Skeletal muscle cell (primary cell): ENCODE measurements at regions not wholly inside any gene's neighbourhood (a gene's known extent, or its start where the extent isn't known, plus 50 kb on each side); places are given as distances from the start of the nearest gene placed in this dataset.

Experiments used
- DNase-seq: peaks from one replicate; pipeline ENCODE4 v3.0.0-alpha.2; 2010; ENCODE audit warnings: low read depth
- H3K4me3 ChIP-seq: 2 replicates; pipeline ENCODE4 v1.5.1; 2011; ENCODE audit warnings: low read depth, mild to moderate bottlenecking, control low read depth, low read length, moderate library complexity

DNA sequence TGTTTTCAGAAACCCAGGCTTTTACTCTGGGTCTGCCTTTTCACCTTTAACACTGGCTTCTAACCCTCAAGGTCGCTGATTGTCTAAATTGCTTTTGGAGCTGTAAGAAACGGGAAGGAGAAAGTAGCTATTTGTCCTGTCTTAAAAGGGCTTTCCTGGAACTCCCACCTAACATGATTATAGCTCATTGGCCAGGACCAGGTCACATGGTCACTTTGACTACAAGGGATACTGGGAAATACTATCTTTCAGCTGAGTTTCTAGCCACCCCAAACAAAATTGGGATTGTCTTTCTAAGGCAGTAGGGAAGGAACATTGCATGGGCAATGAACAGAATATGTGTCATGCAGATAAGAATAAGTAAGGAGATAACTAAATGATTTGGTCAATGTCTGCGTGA lies 106.7 kb upstream of the ARHGAP24 start:
- no peak for DNase-seq
- no peak overlapping the region for H3K4me3 ChIP-seq

DNA sequence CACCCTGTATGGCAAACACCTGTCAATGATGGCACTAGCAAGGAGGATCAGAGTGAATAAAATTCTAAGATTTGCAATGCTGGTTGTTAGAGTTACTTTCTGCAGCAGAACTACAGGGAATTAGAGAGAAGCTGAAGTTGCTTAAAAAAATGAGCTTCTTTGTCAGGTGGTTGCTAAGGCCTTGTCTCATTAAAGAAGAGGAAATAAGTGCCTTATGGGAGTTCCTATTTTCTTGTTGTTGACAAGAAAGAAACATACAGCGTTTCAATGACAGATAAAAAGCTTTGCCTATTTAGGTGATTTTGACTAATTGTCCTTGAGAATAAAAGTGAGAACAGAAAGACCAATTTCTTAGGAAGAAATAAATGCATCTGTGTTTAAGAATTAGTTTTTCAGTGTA lies 106.0 kb upstream of the ARHGAP24 start:
- H3K4me3 ChIP-seq, result no peak overlapping the region
- DNase-seq, result no peak

- no peak for DNase-seq
Measured at GRCh38 chr4:85369703-85370380, 105.1 kb upstream of the ARHGAP24 start.

GRCh38 chr4:85370400-85371032 lies 104.4 kb upstream of the ARHGAP24 start:
- H3K4me3 ChIP-seq, result no peak overlapping the region
- no peak for DNase-seq

More at GRCh38 chr4:85369703-85370380, 105.1 kb upstream of the ARHGAP24 start:
- H3K4me3 ChIP-seq, result no peak overlapping the region

DNA sequence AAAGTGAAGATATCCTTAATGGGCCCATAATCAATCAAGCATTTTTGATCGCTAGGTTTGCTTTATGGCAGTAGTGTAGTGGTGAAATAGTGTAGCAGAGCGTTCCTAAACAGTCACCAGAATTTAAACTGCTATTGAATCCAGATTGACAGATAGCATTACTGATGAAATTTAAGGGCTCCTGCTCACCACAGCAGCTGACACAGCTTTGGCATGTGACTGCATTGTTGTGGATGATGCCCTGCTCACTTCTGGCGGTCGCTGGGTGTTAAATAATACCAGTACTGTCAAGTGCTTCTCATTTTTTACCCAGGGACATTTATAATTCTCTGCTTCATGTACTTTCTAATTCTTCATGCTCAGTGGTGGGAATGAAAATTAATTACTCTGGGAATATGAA lies 102.0 kb upstream of the ARHGAP24 start:
- no peak overlapping the region for H3K4me3 ChIP-seq
- no peak for DNase-seq

DNA sequence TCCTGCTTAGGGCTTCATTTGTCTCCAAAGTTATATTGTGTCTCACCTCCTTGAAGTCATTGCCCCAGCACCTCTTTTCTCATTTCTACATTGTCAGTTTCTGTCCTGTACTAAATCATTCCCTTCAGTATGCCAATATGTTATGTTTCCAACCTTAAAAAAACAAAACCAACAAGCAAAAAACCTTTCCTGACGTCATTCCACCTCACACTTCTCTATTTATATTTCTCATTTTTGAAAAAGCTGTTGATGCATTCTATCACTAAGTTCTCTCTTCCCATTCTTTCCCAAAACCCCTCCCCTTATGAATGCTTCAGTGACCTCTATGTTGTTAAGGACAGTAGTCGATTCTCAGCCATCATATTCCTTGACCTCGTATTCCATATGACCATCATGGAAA lies 98.7 kb upstream of the ARHGAP24 start:
- H3K4me3 ChIP-seq, result no peak overlapping the region
- no peak for DNase-seq

DNA sequence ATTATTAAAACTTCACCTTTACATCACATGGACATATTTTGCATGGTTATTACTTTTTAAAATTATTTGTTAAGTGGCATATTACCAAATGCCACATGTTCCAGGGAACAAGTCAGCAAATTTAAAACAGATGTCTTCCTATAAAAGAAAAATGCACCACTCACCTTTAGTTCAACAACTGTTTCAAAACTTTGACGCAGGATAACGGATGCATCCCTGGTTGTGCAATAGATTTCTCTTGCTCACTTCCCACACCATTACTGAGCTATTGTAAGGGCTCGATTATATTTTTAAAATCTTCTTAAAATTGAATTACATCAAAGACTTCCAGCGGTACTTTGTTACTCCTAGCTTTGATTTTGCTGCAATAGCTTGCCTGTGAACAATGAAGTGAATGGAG lies 93.0 kb upstream of the ARHGAP24 start:
- no peak overlapping the region for H3K4me3 ChIP-seq
- peak; percentile 60 for DNase-seq

GRCh38 chr4:85391071-85391470 lies 83.9 kb upstream of the ARHGAP24 start:
- DNase-seq, result no peak
- H3K4me3 ChIP-seq, result no peak overlapping the region

DNA sequence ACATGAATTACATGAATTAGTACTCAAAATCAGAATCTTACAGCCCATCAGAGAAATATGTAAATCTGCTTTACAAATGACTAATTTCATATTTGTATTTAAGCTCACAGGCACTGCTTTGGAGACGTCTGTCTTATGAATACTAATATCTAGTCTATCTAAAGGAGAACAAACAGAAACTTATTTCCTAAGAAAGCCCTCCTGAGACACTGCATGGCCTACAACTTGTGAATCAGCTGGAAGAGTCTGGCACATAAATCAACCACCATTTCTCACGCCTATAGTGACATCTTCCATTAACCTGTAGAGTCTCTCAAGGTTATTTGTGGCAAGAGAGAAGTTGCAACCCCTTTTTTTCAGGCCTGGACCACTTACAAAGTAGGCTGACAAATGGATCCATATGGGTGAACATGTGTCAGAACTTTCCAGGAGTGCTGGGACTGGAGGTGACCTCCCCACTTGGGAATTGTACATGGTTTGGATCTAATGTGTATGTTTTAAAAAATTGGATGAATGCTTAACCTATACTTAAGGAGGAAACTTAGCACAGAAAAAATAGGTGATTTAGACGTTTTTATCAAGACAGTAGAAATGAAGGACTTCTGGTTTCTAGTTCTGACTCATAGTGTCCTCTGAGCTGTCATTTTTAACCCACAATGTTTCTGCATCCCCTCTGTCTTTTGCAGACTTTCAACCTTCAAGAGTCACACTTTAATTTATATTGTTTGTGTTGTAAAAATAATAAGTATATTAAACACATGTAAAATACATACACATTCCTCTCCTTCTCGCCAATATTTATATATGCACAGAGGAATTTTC lies 83.2 kb upstream of the ARHGAP24 start:
- no peak for DNase-seq
- H3K4me3 ChIP-seq, result no peak overlapping the region

DNA sequence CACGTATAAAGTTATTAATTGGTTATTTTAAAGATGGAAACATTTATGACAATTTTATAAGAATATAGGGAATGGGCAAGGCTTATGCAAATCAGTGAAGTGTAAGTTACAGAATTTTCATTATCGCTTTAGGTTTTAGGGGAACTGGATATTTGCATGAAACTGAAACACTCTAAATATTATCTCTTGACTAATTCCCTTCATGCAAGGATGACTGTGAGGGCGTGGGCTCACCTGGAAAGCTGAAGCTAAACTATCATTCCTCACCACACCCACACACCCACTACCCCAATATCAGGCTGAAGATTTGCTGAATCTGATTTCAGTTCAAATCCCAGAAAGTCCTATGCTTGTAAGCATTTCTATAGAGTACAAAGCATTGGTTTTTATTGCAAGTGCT lies 81.7 kb upstream of the ARHGAP24 start:
- H3K4me3 ChIP-seq, result no peak overlapping the region
- DNase-seq, result no peak

GRCh38 chr4:85398276-85398675 lies 76.7 kb upstream of the ARHGAP24 start:
- H3K4me3 ChIP-seq, result no peak overlapping the region

DNA sequence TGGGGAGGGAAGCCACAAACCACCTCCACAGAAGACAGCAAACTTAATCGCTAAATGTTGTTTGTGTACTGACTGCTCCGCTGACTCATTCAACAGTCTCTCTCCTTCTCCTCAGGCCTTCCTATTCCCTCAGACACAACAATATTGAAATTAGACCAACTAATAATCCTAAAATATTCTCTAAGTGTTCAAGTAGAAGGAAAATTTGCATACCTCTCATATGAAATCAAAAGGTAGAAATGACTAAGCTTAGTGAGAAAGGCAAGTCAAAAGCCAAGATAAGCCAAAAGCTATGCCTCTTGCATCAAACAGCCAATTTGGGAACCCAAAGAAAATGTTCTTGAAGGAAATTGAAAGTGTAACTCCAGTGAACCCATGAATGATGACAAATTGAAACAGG lies 75.7 kb upstream of the ARHGAP24 start:
- no peak for DNase-seq
- H3K4me3 ChIP-seq, result no peak overlapping the region

More at GRCh38 chr4:85398276-85398675, 76.7 kb upstream of the ARHGAP24 start:
- DNase-seq, result peak; percentile 86

- no peak overlapping the region for H3K4me3 ChIP-seq
- peak; percentile 97 for DNase-seq
Measured at GRCh38 chr4:85402371-85402770, 72.6 kb upstream of the ARHGAP24 start.

GRCh38 chr4:85406185-85406584 lies 68.8 kb upstream of the ARHGAP24 start:
- no peak for DNase-seq
- no peak overlapping the region for H3K4me3 ChIP-seq

DNA sequence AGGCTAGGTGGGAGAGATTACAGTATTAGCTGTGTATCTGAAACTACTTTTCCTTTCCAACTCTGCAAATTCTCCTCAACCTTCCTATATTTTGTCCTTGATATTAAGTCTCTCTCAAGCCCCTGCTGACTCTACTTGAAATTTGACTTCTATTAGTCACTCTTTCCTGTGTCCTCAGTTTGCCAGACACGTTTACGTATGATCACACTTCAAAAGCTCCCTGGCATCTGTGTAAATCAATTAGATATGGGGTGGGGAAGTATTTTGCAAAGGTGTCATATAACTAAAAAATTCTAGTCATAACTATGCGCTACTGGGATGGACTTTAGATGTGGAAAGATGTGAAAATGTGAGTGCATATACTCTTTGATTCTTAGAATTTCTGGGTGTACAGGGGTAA lies 67.4 kb upstream of the ARHGAP24 start:
- no peak for DNase-seq
- no peak overlapping the region for H3K4me3 ChIP-seq

- DNase-seq, result no peak
Measured at GRCh38 chr4:85408301-85408700, 66.6 kb upstream of the ARHGAP24 start.

GRCh38 chr4:85409251-85409650 lies 65.7 kb upstream of the ARHGAP24 start:
- peak; percentile 30 for DNase-seq
- H3K4me3 ChIP-seq, result no peak overlapping the region

More at GRCh38 chr4:85408301-85408700, 66.6 kb upstream of the ARHGAP24 start:
- no peak overlapping the region for H3K4me3 ChIP-seq

GRCh38 chr4:85411386-85411785 lies 63.6 kb upstream of the ARHGAP24 start:
- DNase-seq, result no peak
- H3K4me3 ChIP-seq, result no peak overlapping the region

DNA sequence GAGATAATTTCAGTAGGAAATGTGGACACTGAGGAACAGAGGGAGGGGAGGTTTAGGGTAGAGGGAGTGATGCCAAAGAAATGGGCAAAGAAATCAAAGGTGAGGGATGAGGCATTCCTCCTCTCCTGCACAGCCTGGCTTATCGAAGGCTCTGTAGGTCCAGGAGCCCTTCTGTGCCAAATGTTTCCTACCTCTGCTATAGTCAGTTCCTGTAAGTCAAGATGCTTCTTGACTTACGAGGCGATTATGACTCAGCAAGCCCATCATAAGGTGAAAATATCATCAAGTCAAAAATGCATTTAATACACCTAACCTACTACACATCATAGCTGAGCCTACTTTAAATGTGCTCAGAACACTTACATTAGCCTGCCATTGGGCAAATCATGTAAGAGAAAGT lies 60.0 kb upstream of the ARHGAP24 start:
- DNase-seq, result no peak
- H3K4me3 ChIP-seq, result no peak overlapping the region

GRCh38 chr4:85416094-85416493 lies 58.9 kb upstream of the ARHGAP24 start:
- DNase-seq, result no peak
- H3K4me3 ChIP-seq, result no peak overlapping the region
